ENCODE measurements at regions not wholly inside any gene's neighbourhood (a gene's known extent, or its start where the extent isn't known, plus 50 kb on each side); places are given as distances from the start of the nearest gene placed in this dataset.
"Not testable (repeated sequence)": the region's sequence is repeated elsewhere in the genome, so short reads cannot be mapped to it uniquely, and the experiment has no call there.

GRCh38 chr9:29100762-29101161 is 1527.5 kb upstream of the C9orf72 start:
- DNase-seq (ENCODE audit: low read depth), result no peak

GRCh38 chr9:29104166-29104565 is 1530.9 kb upstream of the C9orf72 start:
- not testable (repeated sequence) for DNase-seq (ENCODE audit: low read depth)

GRCh38 chr9:29118555-29118954 is 1545.3 kb upstream of the C9orf72 start:
- DNase-seq (ENCODE audit: low read depth), result no peak

- DNase-seq (ENCODE audit: low read depth), result no peak
Measured at GRCh38 chr9:29126783-29127182, 1553.5 kb upstream of the C9orf72 start.

GRCh38 chr9:29129763-29130162 is 1556.5 kb upstream of the C9orf72 start:
- peak; percentile 5 for DNase-seq (ENCODE audit: low read depth)

- DNase-seq (ENCODE audit: low read depth), result peak; percentile 12
Measured at GRCh38 chr9:29144476-29144875, 1571.2 kb upstream of the C9orf72 start.

- no peak for DNase-seq (ENCODE audit: low read depth)
Measured at GRCh38 chr9:29150606-29151005, 1577.3 kb upstream of the C9orf72 start.

GRCh38 chr9:29160763-29161353 is 1587.6 kb upstream of the C9orf72 start:
- no peak for DNase-seq (ENCODE audit: low read depth)

GRCh38 chr9:29174136-29174535 is 1600.9 kb upstream of the C9orf72 start:
- DNase-seq (ENCODE audit: low read depth), result no peak

GRCh38 chr9:29176231-29176630 is 1603.0 kb upstream of the C9orf72 start:
- no peak for DNase-seq (ENCODE audit: low read depth)

GRCh38 chr9:29176786-29177185 is 1603.5 kb upstream of the C9orf72 start:
- no peak for DNase-seq (ENCODE audit: low read depth)

GRCh38 chr9:29183971-29184370 is 1610.7 kb upstream of the C9orf72 start:
- no peak for DNase-seq (ENCODE audit: low read depth)

- DNase-seq (ENCODE audit: low read depth), result not testable (repeated sequence)
Measured at GRCh38 chr9:29188771-29189170, 1615.5 kb upstream of the C9orf72 start.

GRCh38 chr9:29189221-29189620 is 1615.9 kb upstream of the C9orf72 start:
- not testable (repeated sequence) for DNase-seq (ENCODE audit: low read depth)

GRCh38 chr9:29198861-29199260 is 1625.6 kb upstream of the C9orf72 start:
- DNase-seq (ENCODE audit: low read depth), result no peak

- no peak for DNase-seq (ENCODE audit: low read depth)
Measured at GRCh38 chr9:29199975-29200374, 1626.7 kb upstream of the C9orf72 start.

- DNase-seq (ENCODE audit: low read depth), result no peak
Measured at GRCh38 chr9:29200650-29201049, 1627.4 kb upstream of the C9orf72 start.

GRCh38 chr9:29203244-29203930 is 1630.1 kb upstream of the C9orf72 start:
- DNase-seq (ENCODE audit: low read depth), result no peak

GRCh38 chr9:29208670-29209069 is 1635.4 kb upstream of the C9orf72 start:
- no peak for DNase-seq (ENCODE audit: low read depth)

GRCh38 chr9:29209748-29210291 is 1636.5 kb upstream of the C9orf72 start:
- no peak for DNase-seq (ENCODE audit: low read depth)

GRCh38 chr9:29211003-29211579 is 1637.8 kb upstream of the C9orf72 start:
- DNase-seq (ENCODE audit: low read depth), result no peak

- DNase-seq (ENCODE audit: low read depth), result no peak
Measured at GRCh38 chr9:29211580-29212396, 1638.5 kb upstream of the C9orf72 start.

Measured in RPMI7951 (cell line).